CD4-positive, CD25-positive, alpha-beta regulatory T cell (primary cell): ENCODE measurements at regions not wholly inside any gene's neighbourhood (a gene's known extent, or its start where the extent isn't known, plus 50 kb on each side); places are given as distances from the start of the nearest gene placed in this dataset.

Experiments
- ATAC-seq, 2 donors: fragments of 150-1000 bp; cut with Tn5 transposase; one replicate each; pipeline ENCODE4 v1.10.0; 2021; ENCODE audit warnings: low read depth in 2 of 2, moderate number of reproducible peaks in 2 of 2, moderate library complexity in 1 of 2
- DNase-seq, 3 donors: peaks; one replicate each; pipeline versions ENCODE4 v3.0.0 to v3.0.0-alpha.2; 2012 to 2022; ENCODE audit warnings: mixed read lengths in 1 of 3
- H3K27ac ChIP-seq: one replicate; pipeline ENCODE4 v1.7.0; 2013; ENCODE audit warnings: mild to moderate bottlenecking, low read length; ENCODE audit not compliant: insufficient read depth, poor library complexity, severe bottlenecking
- H3K27me3 ChIP-seq: one replicate; pipeline ENCODE4 v1.7.0; 2013; ENCODE audit warnings: low read length; ENCODE audit not compliant: control insufficient read depth, insufficient read depth
- H3K36me3 ChIP-seq: one replicate; pipeline ENCODE4 v1.7.0; 2013; ENCODE audit warnings: mild to moderate bottlenecking, low read length, moderate library complexity; ENCODE audit not compliant: control insufficient read depth, insufficient read depth
- H3K4me1 ChIP-seq: 2 replicates; pipeline ENCODE4 v1.7.0; 2013; ENCODE audit warnings: mild to moderate bottlenecking, low read length; ENCODE audit not compliant: insufficient read depth, control insufficient read depth, poor library complexity, severe bottlenecking
- H3K4me3 ChIP-seq: one replicate; pipeline ENCODE4 v1.7.0; 2013; ENCODE audit warnings: low read depth, mild to moderate bottlenecking, low read length, moderate library complexity
- H3K9me3 ChIP-seq, 2 experiments: 1 replicate in 1 of 2; 2 replicates in 1 of 2; pipeline ENCODE4 v1.7.0; 2013; ENCODE audit warnings: low read length in 2 of 2, mild to moderate bottlenecking in 1 of 2, moderate library complexity in 1 of 2; ENCODE audit not compliant: control insufficient read depth in 2 of 2
- H3K27ac Mint-ChIP-seq, 3 donors: one replicate each; pipeline ENCODE4 v1.8.0; 2020 to 2022; ENCODE audit warnings: mild to moderate bottlenecking in 3 of 3, mixed read lengths in 3 of 3, moderate library complexity in 2 of 3
- H3K27me3 Mint-ChIP-seq: one replicate; pipeline ENCODE4 v1.8.0; 2022; ENCODE audit warnings: mild to moderate bottlenecking, mixed read lengths
- H3K36me3 Mint-ChIP-seq: one replicate; pipeline ENCODE4 v1.8.0; 2020; ENCODE audit warnings: mixed read lengths
- H3K4me1 Mint-ChIP-seq, 4 donors: one replicate each; pipeline ENCODE4 v1.8.0; 2020 to 2022; ENCODE audit warnings: mixed read lengths in 4 of 4, mild to moderate bottlenecking in 1 of 4
- H3K4me3 Mint-ChIP-seq, 4 donors: one replicate each; pipeline ENCODE4 v1.8.0; 2020 to 2022; ENCODE audit warnings: mild to moderate bottlenecking in 4 of 4, mixed read lengths in 4 of 4, moderate library complexity in 3 of 4
- H3K9me3 Mint-ChIP-seq, 7 donors: one replicate each; pipeline ENCODE4 v1.8.0; 2020 to 2022; ENCODE audit warnings: mixed read lengths in 7 of 7, mild to moderate bottlenecking in 3 of 7, moderate library complexity in 2 of 7

- no peaks in the 10 kb centered on the region for H3K4me1 ChIP-seq
- H3K36me3 Mint-ChIP-seq: no peaks in the 10 kb centered on the region
- H3K27ac ChIP-seq: no peak overlapping the region
- no peaks in the 10 kb centered on the region for H3K27me3 ChIP-seq
- no peak overlapping the region for H3K4me3 Mint-ChIP-seq
- peaks cover 0 to 3% (median 0%) of the 10 kb centered on the region in 7 donors for H3K9me3 Mint-ChIP-seq
- no peak overlapping the region for H3K4me3 ChIP-seq
- no peaks in the 10 kb centered on the region for H3K4me1 Mint-ChIP-seq
- no peaks in the 10 kb centered on the region for H3K36me3 ChIP-seq
- no peak for DNase-seq
- H3K27ac Mint-ChIP-seq: no peak overlapping the region
- no peak for ATAC-seq
- no peaks in the 10 kb centered on the region for H3K27me3 Mint-ChIP-seq
- no peaks in the 10 kb centered on the region for H3K9me3 ChIP-seq
These were observed 54.7 kb upstream of the ADAMTS16 start for GRCh38 chr5:5085381-5085780.

- Histone ChIP-seq H3K4me3 (no peak overlapping the region), H3K36me3 (no peaks in the 10 kb centered on the region), H3K27me3 (no peaks in the 10 kb centered on the region), H3K27ac (no peak overlapping the region), H3K4me1 (no peaks in the 10 kb centered on the region), H3K9me3 (no peaks in the 10 kb centered on the region)
- ATAC-seq (no peak), DNase-seq (no peak)
- no peak overlapping the region for H3K4me3 Mint-ChIP-seq
- H3K27ac Mint-ChIP-seq: no peak overlapping the region
- H3K4me1 Mint-ChIP-seq: no peaks in the 10 kb centered on the region
- H3K9me3 Mint-ChIP-seq: peaks cover 0 to 7% (median 2%) of the 10 kb centered on the region in 7 donors
- H3K27me3 Mint-ChIP-seq: no peaks in the 10 kb centered on the region
- no peaks in the 10 kb centered on the region for H3K36me3 Mint-ChIP-seq
These were observed 50.1 kb upstream of the ADAMTS16 start for GRCh38 chr5:5089895-5090649.
